Neural cell (in vitro differentiated cells): ENCODE measurements at regions not wholly inside any gene's neighbourhood (a gene's known extent, or its start where the extent isn't known, plus 50 kb on each side); places are given as distances from the start of the nearest gene placed in this dataset.

Experiments
- H2AFZ ChIP-seq: fragments of 200-600, 300-800 bp; sonication (generic), shearing (Covaris generic); 2 replicates; pipeline ENCODE4 v1.6.0; 2014; ENCODE audit warnings: low read depth, mild to moderate bottlenecking, antibody characterized with exemption, low read length, moderate library complexity
- H3F3A ChIP-seq: fragments of 200-600 bp; shearing (Covaris generic); 2 replicates; pipeline ENCODE4 v1.6.1; 2016; ENCODE audit warnings: mild to moderate bottlenecking, moderate library complexity, mixed read lengths, antibody characterized with exemption, low read length; ENCODE audit not compliant: insufficient read depth, poor library complexity, severe bottlenecking
- H3K27ac ChIP-seq: fragments of 200-600, 300-800 bp; sonication (generic), shearing (Covaris generic); 2 replicates; pipeline ENCODE4 v1.5.1; 2014; ENCODE audit warnings: mild to moderate bottlenecking, low read length, moderate library complexity
- H3K27me3 ChIP-seq: fragments of 300-800, 200-600 bp; sonication (generic), shearing (Covaris generic); 2 replicates; pipeline ENCODE4 v1.6.0; 2014; ENCODE audit warnings: mild to moderate bottlenecking, low read depth, low read length, moderate library complexity; ENCODE audit not compliant: insufficient read depth
- H3K36me3 ChIP-seq: fragments of 300-800, 200-600 bp; sonication (generic), shearing (Covaris generic); 2 replicates; pipeline ENCODE4 v1.5.1; 2014; ENCODE audit warnings: mild to moderate bottlenecking, antibody characterized with exemption, low read length, moderate library complexity; ENCODE audit not compliant: insufficient read depth
- H3K4me2 ChIP-seq: fragments of 300-800, 200-600 bp; sonication (generic), shearing (Covaris generic); 2 replicates; pipeline ENCODE4 v1.6.0; 2014; ENCODE audit warnings: mild to moderate bottlenecking, low read length
- H3K4me3 ChIP-seq: fragments of 300-800, 200-600 bp; sonication (generic), shearing (Covaris generic); 2 replicates; pipeline ENCODE4 v1.5.1; 2014; ENCODE audit warnings: mild to moderate bottlenecking, low read length, moderate library complexity
- H3K79me2 ChIP-seq: fragments of 200-600 bp; shearing (Covaris generic); replicated peaks from 2 replicates; pipeline ENCODE4 v1.6.0; 2014; ENCODE audit warnings: mild to moderate bottlenecking, low read length, moderate library complexity; ENCODE audit not compliant: insufficient read depth
- H3K9ac ChIP-seq: fragments of 300-800, 200-600 bp; sonication (generic), shearing (Covaris generic); 2 replicates; pipeline ENCODE4 v1.6.1; 2016; ENCODE audit warnings: mild to moderate bottlenecking, low read length, mixed read lengths
- H3K9me2 ChIP-seq: fragments of 200-600 bp; shearing (Covaris generic); 2 replicates; pipeline ENCODE4 v1.6.1; 2016; ENCODE audit warnings: mild to moderate bottlenecking, low read length, mixed read lengths; ENCODE audit not compliant: insufficient read depth
- H3K9me3 ChIP-seq: fragments of 200-600, 300-800 bp; sonication (generic), shearing (Covaris generic); 2 replicates; pipeline ENCODE4 v1.6.1; 2016; ENCODE audit warnings: mild to moderate bottlenecking, mixed run types, low read length, moderate library complexity, mixed read lengths
- H4K20me1 ChIP-seq: fragments of 200-600 bp; shearing (Covaris generic); 2 replicates; pipeline ENCODE4 v1.6.1; 2016; ENCODE audit warnings: mild to moderate bottlenecking, mixed run types; ENCODE audit not compliant: insufficient read depth
- EP300 ChIP-seq: fragments of 450-650 bp; conservative IDR thresholded peaks from 2 replicates; pipeline ENCODE4 v1.6.1; 2014; ENCODE audit warnings: antibody characterized with exemption, mild to moderate bottlenecking, moderate library complexity; ENCODE audit not compliant: poor library complexity, severe bottlenecking
- EZH2 ChIP-seq: fragments of 200-600, 300-800 bp; shearing (Covaris generic), sonication (generic); IDR thresholded peaks from 2 replicates; pipeline ENCODE4 v1.6.1; 2014; ENCODE audit warnings: antibody characterized with exemption, low read length, borderline replicate concordance, mild to moderate bottlenecking; ENCODE audit not compliant: insufficient read depth, poor library complexity, severe bottlenecking
- MXI1 ChIP-seq: fragments of 450-650 bp; conservative IDR thresholded peaks from 2 replicates; pipeline ENCODE4 v1.6.1; 2014; ENCODE audit warnings: antibody characterized with exemption, mild to moderate bottlenecking; ENCODE audit not compliant: poor library complexity, severe bottlenecking
- POLR2AphosphoS5 ChIP-seq: IDR thresholded peaks from 2 replicates; pipeline ENCODE4 v1.6.1; 2012
- RAD21 ChIP-seq: fragments of 450-650 bp; conservative IDR thresholded peaks from 2 replicates; pipeline ENCODE4 v1.6.1; 2014; ENCODE audit warnings: antibody characterized with exemption, mild to moderate bottlenecking, moderate library complexity
- SMC3 ChIP-seq: fragments of 450-650 bp; conservative IDR thresholded peaks from 2 replicates; pipeline ENCODE4 v1.6.1; 2014; ENCODE audit warnings: antibody characterized with exemption, mild to moderate bottlenecking, moderate library complexity; ENCODE audit not compliant: poor library complexity
- TAF1 ChIP-seq: IDR thresholded peaks from 2 replicates; pipeline ENCODE4 v1.6.1; 2012; ENCODE audit warnings: low read depth
- TF ChIP-seq, protein P1 (sequence below): fragments of 450-650 bp; IDR thresholded peaks from 2 replicates; pipeline ENCODE4 v1.5.1; 2014; ENCODE audit warnings: antibody characterized with exemption, mild to moderate bottlenecking, moderate library complexity; ENCODE audit not compliant: poor library complexity, severe bottlenecking
- TF ChIP-seq, protein P2 (sequence below): IDR thresholded peaks from 2 replicates; pipeline ENCODE4 v1.6.1; 2012; ENCODE audit warnings: borderline replicate concordance

DNA sequence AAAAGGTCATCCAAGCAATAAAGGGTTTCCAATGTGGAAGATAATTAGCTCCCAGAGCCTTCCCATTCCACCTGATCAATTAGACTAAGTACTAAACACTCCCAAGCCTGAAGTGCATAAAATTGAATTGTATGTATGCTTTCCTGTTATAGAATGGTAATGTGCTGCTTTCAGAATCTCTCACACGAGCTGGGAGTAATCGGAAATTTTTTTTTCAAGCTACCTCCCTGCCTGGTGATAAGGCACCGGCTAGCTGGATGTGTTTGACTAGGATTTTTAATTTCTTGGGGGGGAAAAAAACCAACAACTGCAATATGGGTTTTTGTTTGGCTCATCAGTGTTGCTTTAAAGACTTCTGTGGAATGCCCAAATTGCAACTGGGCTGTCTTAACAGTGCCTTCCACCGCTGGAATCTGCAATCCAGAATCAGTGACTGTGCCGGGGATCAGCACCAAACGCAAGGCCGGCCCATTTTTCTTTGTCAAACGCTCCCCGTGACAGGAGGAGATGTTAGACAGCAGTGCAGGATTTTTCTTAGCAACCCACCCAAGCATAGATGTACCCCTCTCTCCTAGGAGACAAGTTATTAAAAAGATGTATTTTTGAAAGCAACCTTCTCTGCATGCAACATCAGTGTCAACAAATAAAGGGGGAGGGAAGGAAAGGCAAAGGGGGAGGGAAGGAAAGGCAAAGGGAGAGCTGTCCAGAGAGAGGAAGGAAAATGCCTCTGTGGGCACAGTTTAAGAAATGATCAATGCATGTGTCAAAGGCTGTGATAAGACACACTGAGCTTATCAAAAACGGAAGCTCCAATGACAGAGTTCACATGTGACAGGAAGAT, 387.2 kb downstream of the NPIPA8 start:
- H3K9me2 ChIP-seq, result no peaks in the 10 kb centered on the region
- no peak overlapping the region for H3K4me2 ChIP-seq
- H2AFZ ChIP-seq, result peak overlapping the region; percentile 48
- no peak overlapping the region for H3K9ac ChIP-seq
- H3K27me3 ChIP-seq, result no peaks in the 10 kb centered on the region
- H3K9me3 ChIP-seq, result no peaks in the 10 kb centered on the region
- H3K36me3 ChIP-seq, result no peaks in the 10 kb centered on the region
- TF ChIP-seq TAF1, result no peak
- no peak for TF ChIP-seq POLR2AphosphoS5
- no peak for TF ChIP-seq MXI1
- H3K4me3 ChIP-seq, result no peak overlapping the region
- peak overlapping the region; percentile 34 for H3K27ac ChIP-seq
- no peaks in the 10 kb centered on the region for H3K79me2 ChIP-seq
- no peaks in the 10 kb centered on the region for H4K20me1 ChIP-seq
- H3F3A ChIP-seq, result no peaks in the 10 kb centered on the region

DNA sequence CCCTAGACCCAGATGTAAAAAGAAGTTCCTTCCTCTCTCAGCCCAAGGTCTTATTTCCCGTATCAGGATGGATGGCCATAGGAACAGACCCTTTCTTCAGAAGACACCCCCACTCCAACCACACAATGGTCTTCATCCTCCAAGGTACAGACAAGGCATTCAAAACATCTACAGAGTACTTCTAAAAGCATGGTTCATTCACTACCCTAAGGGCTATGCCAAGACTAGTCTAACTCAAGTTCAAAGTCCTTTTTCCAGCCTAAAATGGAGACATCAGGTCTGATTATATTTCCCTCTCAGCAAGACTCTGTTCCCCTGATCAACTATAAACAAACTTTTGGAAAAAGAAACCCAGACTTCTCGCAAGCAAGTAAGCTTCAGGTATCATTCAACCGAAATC, 388.9 kb downstream of the NPIPA8 start:
- H2AFZ ChIP-seq, result no peak overlapping the region
- no peaks in the 10 kb centered on the region for H3K79me2 ChIP-seq
- H3K36me3 ChIP-seq, result no peaks in the 10 kb centered on the region
- TF ChIP-seq POLR2AphosphoS5, result no peak
- no peak for TF ChIP-seq SMC3
- TF ChIP-seq EZH2, result no peak
- TF ChIP-seq, protein P1, sequence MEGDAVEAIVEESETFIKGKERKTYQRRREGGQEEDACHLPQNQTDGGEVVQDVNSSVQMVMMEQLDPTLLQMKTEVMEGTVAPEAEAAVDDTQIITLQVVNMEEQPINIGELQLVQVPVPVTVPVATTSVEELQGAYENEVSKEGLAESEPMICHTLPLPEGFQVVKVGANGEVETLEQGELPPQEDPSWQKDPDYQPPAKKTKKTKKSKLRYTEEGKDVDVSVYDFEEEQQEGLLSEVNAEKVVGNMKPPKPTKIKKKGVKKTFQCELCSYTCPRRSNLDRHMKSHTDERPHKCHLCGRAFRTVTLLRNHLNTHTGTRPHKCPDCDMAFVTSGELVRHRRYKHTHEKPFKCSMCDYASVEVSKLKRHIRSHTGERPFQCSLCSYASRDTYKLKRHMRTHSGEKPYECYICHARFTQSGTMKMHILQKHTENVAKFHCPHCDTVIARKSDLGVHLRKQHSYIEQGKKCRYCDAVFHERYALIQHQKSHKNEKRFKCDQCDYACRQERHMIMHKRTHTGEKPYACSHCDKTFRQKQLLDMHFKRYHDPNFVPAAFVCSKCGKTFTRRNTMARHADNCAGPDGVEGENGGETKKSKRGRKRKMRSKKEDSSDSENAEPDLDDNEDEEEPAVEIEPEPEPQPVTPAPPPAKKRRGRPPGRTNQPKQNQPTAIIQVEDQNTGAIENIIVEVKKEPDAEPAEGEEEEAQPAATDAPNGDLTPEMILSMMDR, result no peak
- no peak for TF ChIP-seq MXI1
- TF ChIP-seq TAF1, result no peak
- TF ChIP-seq, protein P2, sequence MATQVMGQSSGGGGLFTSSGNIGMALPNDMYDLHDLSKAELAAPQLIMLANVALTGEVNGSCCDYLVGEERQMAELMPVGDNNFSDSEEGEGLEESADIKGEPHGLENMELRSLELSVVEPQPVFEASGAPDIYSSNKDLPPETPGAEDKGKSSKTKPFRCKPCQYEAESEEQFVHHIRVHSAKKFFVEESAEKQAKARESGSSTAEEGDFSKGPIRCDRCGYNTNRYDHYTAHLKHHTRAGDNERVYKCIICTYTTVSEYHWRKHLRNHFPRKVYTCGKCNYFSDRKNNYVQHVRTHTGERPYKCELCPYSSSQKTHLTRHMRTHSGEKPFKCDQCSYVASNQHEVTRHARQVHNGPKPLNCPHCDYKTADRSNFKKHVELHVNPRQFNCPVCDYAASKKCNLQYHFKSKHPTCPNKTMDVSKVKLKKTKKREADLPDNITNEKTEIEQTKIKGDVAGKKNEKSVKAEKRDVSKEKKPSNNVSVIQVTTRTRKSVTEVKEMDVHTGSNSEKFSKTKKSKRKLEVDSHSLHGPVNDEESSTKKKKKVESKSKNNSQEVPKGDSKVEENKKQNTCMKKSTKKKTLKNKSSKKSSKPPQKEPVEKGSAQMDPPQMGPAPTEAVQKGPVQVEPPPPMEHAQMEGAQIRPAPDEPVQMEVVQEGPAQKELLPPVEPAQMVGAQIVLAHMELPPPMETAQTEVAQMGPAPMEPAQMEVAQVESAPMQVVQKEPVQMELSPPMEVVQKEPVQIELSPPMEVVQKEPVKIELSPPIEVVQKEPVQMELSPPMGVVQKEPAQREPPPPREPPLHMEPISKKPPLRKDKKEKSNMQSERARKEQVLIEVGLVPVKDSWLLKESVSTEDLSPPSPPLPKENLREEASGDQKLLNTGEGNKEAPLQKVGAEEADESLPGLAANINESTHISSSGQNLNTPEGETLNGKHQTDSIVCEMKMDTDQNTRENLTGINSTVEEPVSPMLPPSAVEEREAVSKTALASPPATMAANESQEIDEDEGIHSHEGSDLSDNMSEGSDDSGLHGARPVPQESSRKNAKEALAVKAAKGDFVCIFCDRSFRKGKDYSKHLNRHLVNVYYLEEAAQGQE, result no peak
- TF ChIP-seq RAD21, result no peak
- no peak for TF ChIP-seq EP300
- H3K27me3 ChIP-seq, result no peaks in the 10 kb centered on the region
- H4K20me1 ChIP-seq, result no peaks in the 10 kb centered on the region
- no peak overlapping the region for H3K4me3 ChIP-seq
- H3K9me2 ChIP-seq, result no peaks in the 10 kb centered on the region
- H3F3A ChIP-seq, result no peaks in the 10 kb centered on the region
- no peak overlapping the region for H3K9ac ChIP-seq
- H3K9me3 ChIP-seq, result no peaks in the 10 kb centered on the region
- H3K27ac ChIP-seq, result no peak overlapping the region
- no peak overlapping the region for H3K4me2 ChIP-seq
